ENCODE measurements at regions not wholly inside any gene's neighbourhood (a gene's known extent, or its start where the extent isn't known, plus 50 kb on each side); places are given as distances from the start of the nearest gene placed in this dataset.

- H3K27me3 ChIP-seq (replicated peaks; ENCODE audit: insufficient read depth), result no peaks in the 10 kb centered on the region
- no peaks in the 10 kb centered on the region for H3K36me3 ChIP-seq
- no peak for DNase-seq (ENCODE audit: low spot score)
- H3K9me3 ChIP-seq, result no peaks in the 10 kb centered on the region
- no peak for TF ChIP-seq CTCF (IDR thresholded peaks at IDR 0.05)
- no peak for ATAC-seq (ENCODE audit: insufficient number of reproducible peaks, low FRiP score, low read depth)
- no peaks in the 10 kb centered on the region for H3K4me1 ChIP-seq (ENCODE audit: control insufficient read depth in 1 of 2, low read depth in 2 of 2)
- H3K27ac ChIP-seq, result no peak overlapping the region
- H3K4me3 ChIP-seq, result no peak overlapping the region
Measured at GRCh38 chr2:122210065-122210464, 454.6 kb downstream of the TSN start.

- no peaks in the 10 kb centered on the region for H3K9me3 ChIP-seq
- H3K36me3 ChIP-seq, result no peaks in the 10 kb centered on the region
- no peak for TF ChIP-seq CTCF (IDR thresholded peaks at IDR 0.05)
- H3K27me3 ChIP-seq (replicated peaks; ENCODE audit: insufficient read depth), result no peaks in the 10 kb centered on the region
- DNase-seq (ENCODE audit: low spot score) (no peak), ATAC-seq (ENCODE audit: insufficient number of reproducible peaks, low FRiP score, low read depth) (no peak)
- H3K4me1 ChIP-seq (ENCODE audit: control insufficient read depth in 1 of 2, low read depth in 2 of 2), result no peaks in the 10 kb centered on the region
- H3K4me3 ChIP-seq, result no peak overlapping the region
- H3K27ac ChIP-seq, result no peak overlapping the region
Measured at GRCh38 chr2:122210898-122211856, 455.7 kb downstream of the TSN start.

- ATAC-seq (ENCODE audit: insufficient number of reproducible peaks, low FRiP score, low read depth) (no peak), DNase-seq (ENCODE audit: low spot score) (no peak)
- Histone ChIP-seq H3K27ac (no peak overlapping the region), H3K9me3 (no peaks in the 10 kb centered on the region), H3K4me3 (no peak overlapping the region), H3K4me1 (ENCODE audit: control insufficient read depth in 1 of 2, low read depth in 2 of 2) (no peaks in the 10 kb centered on the region), H3K27me3 (replicated peaks; ENCODE audit: insufficient read depth) (no peaks in the 10 kb centered on the region), H3K36me3 (no peaks in the 10 kb centered on the region)
- TF ChIP-seq CTCF (IDR thresholded peaks at IDR 0.05), result no peak
Measured at GRCh38 chr2:122213312-122213711, 457.9 kb downstream of the TSN start.

GRCh38 chr2:122216071-122216470 is 460.6 kb downstream of the TSN start:
- H3K27me3 ChIP-seq (replicated peaks; ENCODE audit: insufficient read depth), result no peaks in the 10 kb centered on the region
- no peak overlapping the region for H3K27ac ChIP-seq
- H3K36me3 ChIP-seq, result no peaks in the 10 kb centered on the region
- no peak overlapping the region for H3K4me3 ChIP-seq
- ATAC-seq (ENCODE audit: insufficient number of reproducible peaks, low FRiP score, low read depth), result no peak
- H3K4me1 ChIP-seq (ENCODE audit: control insufficient read depth in 1 of 2, low read depth in 2 of 2), result no peaks in the 10 kb centered on the region
- H3K9me3 ChIP-seq, result no peaks in the 10 kb centered on the region
- no peak for TF ChIP-seq CTCF (IDR thresholded peaks at IDR 0.05)
- DNase-seq (ENCODE audit: low spot score), result no peak

- Histone ChIP-seq H3K4me3 (no peak overlapping the region), H3K27me3 (replicated peaks; ENCODE audit: insufficient read depth) (no peaks in the 10 kb centered on the region), H3K4me1 (ENCODE audit: control insufficient read depth in 1 of 2, low read depth in 2 of 2) (no peaks in the 10 kb centered on the region), H3K27ac (no peak overlapping the region), H3K9me3 (no peaks in the 10 kb centered on the region), H3K36me3 (no peaks in the 10 kb centered on the region)
- ATAC-seq (ENCODE audit: insufficient number of reproducible peaks, low FRiP score, low read depth) (no peak), DNase-seq (ENCODE audit: low spot score) (no peak)
- no peak for TF ChIP-seq CTCF (IDR thresholded peaks at IDR 0.05)
Measured at GRCh38 chr2:122216901-122217300, 461.4 kb downstream of the TSN start.
